ENCODE measurements at regions not wholly inside any gene's neighbourhood (a gene's known extent, or its start where the extent isn't known, plus 50 kb on each side); places are given as distances from the start of the nearest gene placed in this dataset.
"Not testable (repeated sequence)": the region's sequence is repeated elsewhere in the genome, so short reads cannot be mapped to it uniquely, and the experiment has no call there.

- no peak for DNase-seq (ENCODE audit: low spot score in 2 of 2)
- Mint-ChIP-seq H3K27me3 (peaks cover 13% of the 10 kb centered on the region), H3K4me1 (no peaks in the 10 kb centered on the region)
Observed at GRCh38 chr10:121262774-121263430, 335.3 kb downstream of the FGFR2 start.

GRCh38 chr10:121263431-121263783 is 334.8 kb downstream of the FGFR2 start:
- no peak overlapping the region for H3K27ac Mint-ChIP-seq (ENCODE audit: low read depth)

More at GRCh38 chr10:121262774-121263430, 335.3 kb downstream of the FGFR2 start:
- no peak overlapping the region for H3K4me3 Mint-ChIP-seq
- no peaks in the 10 kb centered on the region for H3K36me3 Mint-ChIP-seq (ENCODE audit: insufficient read depth)
- H3K9me3 Mint-ChIP-seq, result peaks cover 5% of the 10 kb centered on the region
- no peak for ATAC-seq (replicated peaks; ENCODE audit: extremely low read depth, poor library complexity, severe bottlenecking)
- H3K27ac Mint-ChIP-seq (ENCODE audit: low read depth), result no peak overlapping the region

GRCh38 chr10:121265360-121266123 is 332.7 kb downstream of the FGFR2 start:
- Mint-ChIP-seq H3K9me3 (peaks cover 10% of the 10 kb centered on the region), H3K4me3 (no peak overlapping the region), H3K27ac (ENCODE audit: low read depth) (no peak overlapping the region), H3K36me3 (ENCODE audit: insufficient read depth) (no peaks in the 10 kb centered on the region), H3K27me3 (peaks cover 16% of the 10 kb centered on the region), H3K4me1 (no peaks in the 10 kb centered on the region)
- DNase-seq (ENCODE audit: low spot score in 2 of 2) (no peak), ATAC-seq (replicated peaks; ENCODE audit: extremely low read depth, poor library complexity, severe bottlenecking) (no peak)

More at GRCh38 chr10:121263431-121263783, 334.8 kb downstream of the FGFR2 start:
- H3K4me1 Mint-ChIP-seq, result no peaks in the 10 kb centered on the region
- DNase-seq (ENCODE audit: low spot score in 2 of 2) (no peak), ATAC-seq (replicated peaks; ENCODE audit: extremely low read depth, poor library complexity, severe bottlenecking) (no peak)
- H3K27me3 Mint-ChIP-seq, result peaks cover 16% of the 10 kb centered on the region
- peaks cover 10% of the 10 kb centered on the region for H3K9me3 Mint-ChIP-seq
- no peaks in the 10 kb centered on the region for H3K36me3 Mint-ChIP-seq (ENCODE audit: insufficient read depth)
- no peak overlapping the region for H3K4me3 Mint-ChIP-seq

GRCh38 chr10:121266370-121266769 is 331.9 kb downstream of the FGFR2 start:
- no peak for ATAC-seq (replicated peaks; ENCODE audit: extremely low read depth, poor library complexity, severe bottlenecking)
- no peaks in the 10 kb centered on the region for H3K36me3 Mint-ChIP-seq (ENCODE audit: insufficient read depth)

GRCh38 chr10:121267236-121268003 is 330.8 kb downstream of the FGFR2 start:
- DNase-seq (ENCODE audit: low spot score in 2 of 2) (no peak), ATAC-seq (replicated peaks; ENCODE audit: extremely low read depth, poor library complexity, severe bottlenecking) (no peak)
- H3K27me3 Mint-ChIP-seq, result peaks cover 13% of the 10 kb centered on the region
- no peaks in the 10 kb centered on the region for H3K4me1 Mint-ChIP-seq
- H3K9me3 Mint-ChIP-seq, result peaks cover 10% of the 10 kb centered on the region
- no peaks in the 10 kb centered on the region for H3K36me3 Mint-ChIP-seq (ENCODE audit: insufficient read depth)
- H3K27ac Mint-ChIP-seq (ENCODE audit: low read depth), result no peak overlapping the region
- no peak overlapping the region for H3K4me3 Mint-ChIP-seq

More at GRCh38 chr10:121266370-121266769, 331.9 kb downstream of the FGFR2 start:
- Mint-ChIP-seq H3K4me3 (no peak overlapping the region), H3K4me1 (no peaks in the 10 kb centered on the region), H3K27me3 (peaks cover 16% of the 10 kb centered on the region), H3K27ac (ENCODE audit: low read depth) (no peak overlapping the region), H3K9me3 (peaks cover 10% of the 10 kb centered on the region)
- DNase-seq (ENCODE audit: low spot score in 2 of 2), result no peak

GRCh38 chr10:121268363-121268762 is 329.9 kb downstream of the FGFR2 start:
- peaks cover 8% of the 10 kb centered on the region for H3K27me3 Mint-ChIP-seq
- ATAC-seq (replicated peaks; ENCODE audit: extremely low read depth, poor library complexity, severe bottlenecking) (no peak), DNase-seq (ENCODE audit: low spot score in 2 of 2) (no peak)
- H3K4me3 Mint-ChIP-seq, result no peak overlapping the region
- no peaks in the 10 kb centered on the region for H3K36me3 Mint-ChIP-seq (ENCODE audit: insufficient read depth)
- no peaks in the 10 kb centered on the region for H3K4me1 Mint-ChIP-seq
- H3K9me3 Mint-ChIP-seq, result peaks cover 10% of the 10 kb centered on the region
- H3K27ac Mint-ChIP-seq (ENCODE audit: low read depth), result no peak overlapping the region

GRCh38 chr10:121268863-121269432 is 329.3 kb downstream of the FGFR2 start:
- Mint-ChIP-seq H3K27me3 (peaks cover 8% of the 10 kb centered on the region), H3K27ac (ENCODE audit: low read depth) (no peak overlapping the region), H3K4me3 (no peak overlapping the region), H3K9me3 (peaks cover 10% of the 10 kb centered on the region), H3K36me3 (ENCODE audit: insufficient read depth) (no peaks in the 10 kb centered on the region), H3K4me1 (no peaks in the 10 kb centered on the region)
- DNase-seq (ENCODE audit: low spot score in 2 of 2), result no peak
- no peak for ATAC-seq (replicated peaks; ENCODE audit: extremely low read depth, poor library complexity, severe bottlenecking)

GRCh38 chr10:121270906-121271305 is 327.3 kb downstream of the FGFR2 start:
- Mint-ChIP-seq H3K27me3 (peaks cover 8% of the 10 kb centered on the region), H3K4me3 (no peak overlapping the region), H3K4me1 (no peaks in the 10 kb centered on the region), H3K9me3 (peaks cover 10% of the 10 kb centered on the region), H3K36me3 (ENCODE audit: insufficient read depth) (no peaks in the 10 kb centered on the region), H3K27ac (ENCODE audit: low read depth) (no peak overlapping the region)
- ATAC-seq (replicated peaks; ENCODE audit: extremely low read depth, poor library complexity, severe bottlenecking) (no peak), DNase-seq (ENCODE audit: low spot score in 2 of 2) (no peak)

GRCh38 chr10:121276046-121276445 is 322.2 kb downstream of the FGFR2 start:
- H3K36me3 Mint-ChIP-seq (ENCODE audit: insufficient read depth), result no peaks in the 10 kb centered on the region
- ATAC-seq (replicated peaks; ENCODE audit: extremely low read depth, poor library complexity, severe bottlenecking), result no peak
- no peak for DNase-seq (ENCODE audit: low spot score in 2 of 2)
- H3K9me3 Mint-ChIP-seq, result no peaks in the 10 kb centered on the region
- no peak overlapping the region for H3K4me3 Mint-ChIP-seq
- H3K4me1 Mint-ChIP-seq, result no peaks in the 10 kb centered on the region
- H3K27ac Mint-ChIP-seq (ENCODE audit: low read depth), result no peak overlapping the region
- H3K27me3 Mint-ChIP-seq, result no peaks in the 10 kb centered on the region

- Mint-ChIP-seq H3K27me3 (no peaks in the 10 kb centered on the region), H3K9me3 (no peaks in the 10 kb centered on the region), H3K27ac (ENCODE audit: low read depth) (no peak overlapping the region), H3K36me3 (ENCODE audit: insufficient read depth) (no peaks in the 10 kb centered on the region), H3K4me3 (no peak overlapping the region), H3K4me1 (no peaks in the 10 kb centered on the region)
- no peak for DNase-seq (ENCODE audit: low spot score in 2 of 2)
- ATAC-seq (replicated peaks; ENCODE audit: extremely low read depth, poor library complexity, severe bottlenecking), result no peak
Observed at GRCh38 chr10:121276822-121277221, 321.4 kb downstream of the FGFR2 start.

- H3K9me3 Mint-ChIP-seq; H3K4me3 Mint-ChIP-seq; H3K27ac Mint-ChIP-seq (ENCODE audit: low read depth); DNase-seq (ENCODE audit: low spot score in 2 of 2); H3K4me1 Mint-ChIP-seq; ATAC-seq (replicated peaks; ENCODE audit: extremely low read depth, poor library complexity, severe bottlenecking); H3K27me3 Mint-ChIP-seq; H3K36me3 Mint-ChIP-seq (ENCODE audit: insufficient read depth): not testable (repeated sequence)
Observed at GRCh38 chr10:121278386-121278785, 319.9 kb downstream of the FGFR2 start.

- no peaks in the 10 kb centered on the region for H3K36me3 Mint-ChIP-seq (ENCODE audit: insufficient read depth)
- ATAC-seq (replicated peaks; ENCODE audit: extremely low read depth, poor library complexity, severe bottlenecking) (no peak), DNase-seq (ENCODE audit: low spot score in 2 of 2) (no peak)
- no peaks in the 10 kb centered on the region for H3K4me1 Mint-ChIP-seq
- no peaks in the 10 kb centered on the region for H3K27me3 Mint-ChIP-seq
- H3K4me3 Mint-ChIP-seq, result no peak overlapping the region
- H3K9me3 Mint-ChIP-seq, result no peaks in the 10 kb centered on the region
- H3K27ac Mint-ChIP-seq (ENCODE audit: low read depth), result no peak overlapping the region
Observed at GRCh38 chr10:121281576-121281975, 316.7 kb downstream of the FGFR2 start.

Data from central memory CD8-positive, alpha-beta T cell (primary cell).